GDM1 (cell line): ENCODE measurements at regions not wholly inside any gene's neighbourhood (a gene's known extent, or its start where the extent isn't known, plus 50 kb on each side); places are given as distances from the start of the nearest gene placed in this dataset.

Experiments
- DNase-seq: peaks from one replicate; lab custom pipeline; 2025; lab: John Stamatoyannopoulos, UW

DNA sequence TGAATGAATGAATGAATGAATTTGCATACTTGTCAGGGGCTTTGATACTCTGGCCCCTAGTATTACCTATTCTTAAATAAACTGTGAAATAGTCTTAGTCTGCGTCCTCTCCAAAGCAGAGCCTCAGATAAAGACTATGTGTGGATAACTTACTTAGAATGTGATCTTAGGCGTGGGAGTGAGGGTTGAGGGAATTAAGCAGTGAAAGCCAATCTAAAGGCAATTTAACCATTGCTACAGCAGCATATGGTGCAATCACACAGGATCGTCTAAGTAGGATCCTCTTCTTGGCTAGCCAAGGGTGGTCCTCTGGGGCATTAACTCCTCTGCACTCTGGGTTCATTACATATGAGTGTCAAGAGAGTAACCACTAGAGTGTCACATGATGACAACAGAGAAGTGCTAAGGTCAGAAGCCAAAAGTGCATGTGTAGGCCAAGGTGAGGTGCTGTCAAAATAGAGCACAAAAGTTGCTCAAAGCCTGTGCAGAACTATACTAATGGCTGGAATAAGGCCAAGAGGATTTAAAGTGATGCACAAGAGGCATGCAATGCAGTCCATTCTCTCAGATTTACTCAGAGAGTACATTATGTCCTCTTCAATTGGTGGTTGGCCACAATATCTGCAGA is 274.4 kb upstream of the SEMA6A start:
- DNase-seq, result no peak

DNA sequence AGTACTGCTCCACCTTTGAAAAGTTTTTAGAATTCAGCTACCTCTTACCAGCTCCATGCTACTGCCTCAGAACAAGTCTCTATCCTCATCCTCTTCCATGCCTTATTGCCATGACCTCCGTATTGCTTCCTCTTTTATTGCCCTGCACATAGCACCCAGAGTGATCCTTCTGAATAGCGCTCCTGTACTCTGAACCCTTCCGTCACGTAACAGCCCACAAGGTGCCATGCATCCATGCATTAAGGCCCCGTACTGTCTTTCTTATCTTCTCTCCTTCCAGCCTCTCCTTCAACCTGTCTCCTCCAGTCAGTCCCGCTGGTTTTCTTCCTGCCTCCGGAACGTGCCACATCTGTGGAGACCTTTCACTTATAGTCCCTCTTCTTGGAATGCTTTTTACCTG is 273.3 kb upstream of the SEMA6A start:
- no peak for DNase-seq

GRCh38 chr5:116844015-116844414 is 269.4 kb upstream of the SEMA6A start:
- DNase-seq, result no peak

- no peak for DNase-seq
Observed at GRCh38 chr5:116842514-116842961, 267.9 kb upstream of the SEMA6A start.

DNA sequence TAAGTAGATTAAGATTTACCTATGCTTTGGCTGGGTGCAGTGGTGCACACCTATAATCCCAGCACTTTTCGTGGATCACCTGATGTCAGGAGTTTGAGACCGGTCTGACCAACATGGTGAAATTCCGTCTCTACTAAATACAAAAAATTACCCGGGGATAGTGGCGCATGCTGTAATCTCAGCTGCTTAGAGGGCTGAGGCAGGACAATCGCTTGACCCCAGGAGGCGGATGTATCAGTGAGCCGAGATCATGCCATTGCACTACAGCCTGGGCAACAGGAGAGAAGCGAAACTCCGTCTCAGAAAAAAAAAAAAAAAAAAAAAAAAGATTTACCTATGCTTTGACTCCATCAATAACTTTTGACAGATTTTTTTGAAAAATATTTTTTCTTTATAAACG is 267.1 kb upstream of the SEMA6A start:
- no peak for DNase-seq

DNA sequence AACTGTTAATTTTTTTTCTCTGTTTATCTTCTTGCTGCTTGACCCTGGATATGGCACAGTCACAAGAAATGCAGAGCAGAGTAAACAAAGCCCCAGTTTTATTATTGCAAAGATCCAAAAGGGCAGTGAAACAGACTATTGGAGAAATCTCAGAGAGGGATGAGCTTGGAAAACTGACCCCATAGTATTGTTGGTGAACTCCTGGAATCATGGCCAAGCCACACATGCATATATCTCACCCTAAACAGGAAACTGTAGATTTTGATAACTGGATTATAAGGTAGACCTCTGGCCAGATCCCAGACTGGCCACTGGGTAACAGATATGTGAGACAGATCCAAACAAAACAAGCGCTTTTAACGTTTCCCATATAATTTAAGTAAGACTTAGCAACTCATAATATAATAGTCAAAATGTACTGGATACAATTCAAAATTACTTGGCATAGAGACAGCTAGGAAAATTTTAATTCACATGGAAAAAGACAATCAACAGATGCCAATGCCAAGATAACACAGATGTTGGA is 263.5 kb upstream of the SEMA6A start:
- no peak for DNase-seq

GRCh38 chr5:116834796-116835515 is 260.3 kb upstream of the SEMA6A start:
- no peak for DNase-seq

- no peak for DNase-seq
Observed at GRCh38 chr5:116830079-116830478, 255.5 kb upstream of the SEMA6A start.

DNA sequence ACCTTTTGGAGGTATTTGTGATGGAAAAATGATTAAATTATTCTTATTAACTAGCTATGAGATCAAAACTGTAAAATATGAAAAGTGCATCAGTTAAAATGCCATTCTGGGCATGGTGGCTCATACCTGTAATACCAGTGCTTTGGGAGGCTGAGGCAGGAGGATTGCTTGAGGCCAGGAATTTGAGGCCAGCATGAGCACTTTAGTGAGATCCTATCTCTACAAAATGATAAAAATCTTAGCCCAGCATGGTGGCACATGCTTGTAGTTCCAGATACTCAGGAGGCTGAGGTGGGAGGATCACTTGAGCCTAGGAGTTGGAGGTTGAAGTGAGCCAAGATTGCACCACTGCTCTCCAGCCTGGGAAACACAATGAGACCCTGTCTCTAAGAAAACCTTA is 252.5 kb upstream of the SEMA6A start:
- DNase-seq, result no peak

- no peak for DNase-seq
Observed at GRCh38 chr5:116825486-116825885, 250.9 kb upstream of the SEMA6A start.

- DNase-seq, result no peak
Observed at GRCh38 chr5:116824751-116825438, 250.3 kb upstream of the SEMA6A start.

DNA sequence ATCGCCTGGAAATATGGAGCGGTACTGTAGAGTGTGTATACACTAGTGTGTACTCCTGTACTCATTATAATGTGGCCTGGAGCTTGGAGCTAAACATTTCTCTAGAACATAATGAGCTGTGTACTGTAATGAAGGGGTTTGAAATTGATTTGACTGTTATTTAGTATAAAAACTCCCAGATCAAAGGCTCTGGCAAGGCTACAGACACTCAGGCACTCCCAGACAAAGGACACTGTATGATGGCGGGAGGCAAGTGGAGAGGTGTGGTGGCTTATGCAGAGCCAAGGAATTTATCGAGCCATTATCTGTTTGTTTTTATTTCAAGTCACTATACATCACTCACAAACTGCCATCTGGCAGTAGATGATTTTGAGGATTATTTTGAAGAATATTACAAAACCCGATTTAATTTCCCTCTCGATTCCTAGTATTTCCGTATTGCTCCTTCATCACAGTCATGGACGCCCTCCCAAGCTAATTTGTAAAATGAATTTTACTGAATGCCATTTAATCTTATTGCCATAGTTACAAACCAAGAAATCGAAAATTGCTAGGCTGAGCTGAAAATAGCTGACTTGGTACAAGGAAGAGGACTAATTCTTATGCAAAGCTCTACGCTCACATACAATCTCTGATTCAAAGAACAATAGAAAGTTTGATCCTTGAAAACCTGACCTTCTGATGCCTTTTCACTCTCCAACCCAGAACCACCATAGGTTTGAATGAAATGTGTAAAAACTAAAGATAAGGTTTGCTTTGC is 240.2 kb upstream of the SEMA6A start:
- no peak for DNase-seq

- DNase-seq, result no peak
Observed at GRCh38 chr5:116813906-116814305, 239.3 kb upstream of the SEMA6A start.

DNA sequence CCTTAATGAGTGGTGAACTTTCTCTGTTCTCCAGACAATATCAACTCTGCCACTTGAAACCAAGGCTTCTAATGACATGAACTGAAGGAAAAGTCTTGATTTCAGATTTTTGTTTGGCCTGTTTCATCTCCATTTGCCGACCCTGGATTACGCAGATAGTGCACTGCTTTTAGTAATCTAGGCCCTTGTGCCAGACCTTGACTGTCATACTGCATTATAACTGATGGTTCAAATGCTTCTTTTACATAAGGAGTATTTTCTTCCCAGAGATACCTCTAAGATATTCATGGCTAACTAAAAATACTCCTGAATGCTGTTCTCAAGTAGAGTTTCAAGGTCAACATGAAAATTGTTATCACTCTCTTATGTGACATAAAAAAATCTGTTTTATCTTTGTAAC is 238.7 kb upstream of the SEMA6A start:
- no peak for DNase-seq

- DNase-seq, result no peak
Observed at GRCh38 chr5:116810951-116811350, 236.3 kb upstream of the SEMA6A start.

DNA sequence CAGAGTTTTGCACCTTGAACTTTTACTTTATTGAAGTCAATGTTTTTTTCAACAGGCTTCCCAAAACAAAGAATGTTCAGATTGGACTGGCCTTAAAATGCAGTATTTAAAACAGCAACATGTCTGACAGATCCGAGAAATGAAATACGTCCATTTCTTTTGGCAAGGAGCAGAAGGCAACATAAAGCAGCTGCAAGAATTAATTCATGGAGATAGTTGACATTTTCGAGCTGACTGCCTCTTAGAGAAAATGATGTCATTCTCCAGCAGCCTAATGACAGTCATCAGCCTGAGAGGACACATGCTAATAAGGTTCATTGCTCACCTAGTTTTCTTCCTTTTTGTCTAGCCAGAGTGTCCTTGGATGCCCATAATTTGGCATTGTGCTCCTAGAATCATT is 232.2 kb upstream of the SEMA6A start:
- no peak for DNase-seq

- no peak for DNase-seq
Observed at GRCh38 chr5:116799401-116799800, 224.8 kb upstream of the SEMA6A start.

- DNase-seq, result no peak
Observed at GRCh38 chr5:116795189-116795588, 220.6 kb upstream of the SEMA6A start.

- no peak for DNase-seq
Observed at GRCh38 chr5:116789522-116789921, 214.9 kb upstream of the SEMA6A start.

GRCh38 chr5:116788851-116789403 is 214.3 kb upstream of the SEMA6A start:
- no peak for DNase-seq

DNA sequence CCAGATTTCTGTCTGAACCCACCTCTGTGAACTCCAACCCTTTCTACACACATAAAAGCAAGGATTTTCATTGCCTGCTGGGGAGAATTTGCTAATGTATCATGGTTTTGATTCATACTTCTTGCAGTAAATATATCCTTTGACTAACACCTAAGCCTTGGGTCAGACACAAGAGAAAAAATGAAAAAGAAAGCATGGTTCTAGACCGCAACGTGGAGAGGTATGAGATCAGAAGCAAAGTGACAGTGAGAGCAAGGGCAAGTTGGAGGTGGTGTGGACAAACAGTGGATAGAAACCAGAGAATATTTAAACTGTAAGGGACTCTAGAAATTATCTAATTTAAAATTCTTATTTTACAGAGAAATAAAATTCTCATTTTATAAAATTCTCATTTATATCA is 212.9 kb upstream of the SEMA6A start:
- DNase-seq, result no peak

GRCh38 chr5:116785106-116785505 is 210.5 kb upstream of the SEMA6A start:
- no peak for DNase-seq
